NCI-H1417 (cell line): ENCODE measurements at regions not wholly inside any gene's neighbourhood (a gene's known extent, or its start where the extent isn't known, plus 50 kb on each side); places are given as distances from the start of the nearest gene placed in this dataset.

Experiments used
- DNase-seq, 3 experiments: peaks; one replicate each; lab custom pipeline; 2025; lab: John Stamatoyannopoulos, UW

- DNase-seq = no peak
Observed at GRCh38 chr13:75132701-75133695, 349.0 kb downstream of the TBC1D4 start.

- no peak for DNase-seq
Observed at GRCh38 chr13:75129331-75129730, 352.6 kb downstream of the TBC1D4 start.

GRCh38 chr13:75124415-75124814, 357.6 kb downstream of the TBC1D4 start:
- DNase-seq = no peak

- DNase-seq = peak in 1 of 3 experiments; percentile 14
Observed at GRCh38 chr13:75123428-75123827, 358.5 kb downstream of the TBC1D4 start.

- DNase-seq = peak in 2 of 3 experiments; percentile 50 to 82
Observed at GRCh38 chr13:75120085-75120484, 361.9 kb downstream of the TBC1D4 start.

GRCh38 chr13:75115171-75115570, 366.8 kb downstream of the TBC1D4 start:
- no peak for DNase-seq

- no peak for DNase-seq
Observed at GRCh38 chr13:75103976-75104375, 378.0 kb downstream of the TBC1D4 start.

- peak in 1 of 3 experiments; percentile 30 for DNase-seq
Observed at GRCh38 chr13:75102001-75102716, 379.8 kb downstream of the TBC1D4 start.

GRCh38 chr13:75101348-75101747, 380.6 kb downstream of the TBC1D4 start:
- no peak for DNase-seq

GRCh38 chr13:75092143-75092542, 389.8 kb downstream of the TBC1D4 start:
- DNase-seq = no peak

GRCh38 chr13:75091718-75092117, 390.3 kb downstream of the TBC1D4 start:
- no peak for DNase-seq

- no peak for DNase-seq
Observed at GRCh38 chr13:75090872-75091615, 390.9 kb downstream of the TBC1D4 start.

- DNase-seq = no peak
Observed at GRCh38 chr13:75088915-75089314, 393.1 kb downstream of the TBC1D4 start.

GRCh38 chr13:75079226-75079625, 402.7 kb downstream of the TBC1D4 start:
- no peak for DNase-seq

- DNase-seq = no peak
Observed at GRCh38 chr13:75076476-75076875, 405.5 kb downstream of the TBC1D4 start.

GRCh38 chr13:75073786-75074185, 408.2 kb downstream of the TBC1D4 start:
- DNase-seq = no peak

- no peak for DNase-seq
Observed at GRCh38 chr13:75072891-75073290, 409.1 kb downstream of the TBC1D4 start.

GRCh38 chr13:75072368-75072767, 409.6 kb downstream of the TBC1D4 start:
- no peak for DNase-seq

- DNase-seq = peak in 1 of 3 experiments; percentile 54
Observed at GRCh38 chr13:75071796-75072195, 410.2 kb downstream of the TBC1D4 start.

- DNase-seq = peak in 2 of 3 experiments; percentile 12 to 54
Observed at GRCh38 chr13:75071395-75071794, 410.6 kb downstream of the TBC1D4 start.

- no peak for DNase-seq
Observed at GRCh38 chr13:75061909-75062308, 420.1 kb downstream of the TBC1D4 start.

GRCh38 chr13:75055296-75055695, 426.7 kb downstream of the TBC1D4 start:
- DNase-seq = no peak
